Parathyroid adenoma (tissue), 2 donors: ENCODE measurements at regions not wholly inside any gene's neighbourhood (a gene's known extent, or its start where the extent isn't known, plus 50 kb on each side); places are given as distances from the start of the nearest gene placed in this dataset.

Source experiments
- H2AFZ ChIP-seq: fragments of 300-600 bp; sonication (generic); one replicate; pipeline ENCODE4 v1.7.0; 2017; ENCODE audit warnings: antibody characterized with exemption, mild to moderate bottlenecking
- H3K27ac ChIP-seq: fragments of 300-600 bp; sonication (generic); one replicate; pipeline ENCODE4 v1.7.0; 2017
- H3K27me3 ChIP-seq: fragments of 300-600 bp; sonication (generic); one replicate; pipeline ENCODE4 v1.7.0; 2017; ENCODE audit warnings: low read length; ENCODE audit not compliant: control insufficient read depth, insufficient read depth
- H3K36me3 ChIP-seq: fragments of 300-600 bp; sonication (generic); one replicate; pipeline ENCODE4 v1.7.0; 2017; ENCODE audit warnings: low read length; ENCODE audit not compliant: control insufficient read depth, insufficient read depth
- H3K4me1 ChIP-seq: fragments of 300-600 bp; sonication (generic); one replicate; pipeline ENCODE4 v1.7.0; 2017; ENCODE audit warnings: control low read depth
- H3K4me2 ChIP-seq: fragments of 300-600 bp; sonication (generic); one replicate; pipeline ENCODE4 v1.7.0; 2017; ENCODE audit warnings: low read length
- H3K4me3 ChIP-seq: fragments of 300-600 bp; sonication (generic); one replicate; pipeline ENCODE4 v1.7.0; 2017; ENCODE audit warnings: low read depth, low read length
- H3K79me2 ChIP-seq: fragments of 300-600 bp; sonication (generic); one replicate; pipeline ENCODE4 v1.7.0; 2017; ENCODE audit warnings: control low read depth
- H3K9ac ChIP-seq: fragments of 300-600 bp; sonication (generic); one replicate; pipeline ENCODE4 v1.7.0; 2017; ENCODE audit warnings: mild to moderate bottlenecking
- H3K9me3 ChIP-seq: fragments of 300-600 bp; sonication (generic); one replicate; pipeline ENCODE4 v1.7.0; 2017; ENCODE audit warnings: low read length; ENCODE audit not compliant: control insufficient read depth
- CTCF ChIP-seq: fragments of 300-600 bp; sonication (generic); IDR thresholded peaks from one replicate; pipeline ENCODE4 v1.7.0; 2017; ENCODE audit warnings: antibody characterized with exemption, mild to moderate bottlenecking
- donor health status: primary hyperparathyroidism.

DNA sequence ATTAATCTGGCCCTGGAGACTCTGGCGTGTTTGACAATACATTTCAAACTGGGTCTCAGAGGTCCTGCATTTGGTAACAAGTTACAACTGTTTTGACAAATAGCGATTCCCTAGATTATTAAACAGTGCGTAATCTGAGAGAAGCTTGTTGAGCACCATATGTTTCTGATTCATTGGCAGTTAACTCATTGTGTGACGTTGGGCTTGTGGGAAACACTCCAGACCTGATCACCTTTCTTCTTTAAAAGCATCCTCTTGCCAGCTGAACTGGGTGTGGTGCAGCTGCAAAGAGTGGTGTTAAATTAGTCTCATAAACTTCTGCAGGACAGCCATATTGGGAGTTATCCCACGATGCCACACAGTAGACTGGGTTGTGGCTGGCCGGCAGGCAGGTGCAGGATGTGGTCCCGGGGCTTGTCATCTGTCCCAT, 82.7 kb downstream of the CDC7 start:
- Histone ChIP-seq H3K4me3 (no peak overlapping the region), H3K27me3 (no peaks in the 10 kb centered on the region), H3K4me1 (no peaks in the 10 kb centered on the region), H3K4me2 (no peak overlapping the region), H3K36me3 (no peaks in the 10 kb centered on the region), H3K9me3 (no peaks in the 10 kb centered on the region), H3K27ac (no peak overlapping the region), H3K9ac (no peak overlapping the region), H3K79me2 (no peaks in the 10 kb centered on the region), H2AFZ (no peak overlapping the region)
- TF ChIP-seq CTCF: no peak

DNA sequence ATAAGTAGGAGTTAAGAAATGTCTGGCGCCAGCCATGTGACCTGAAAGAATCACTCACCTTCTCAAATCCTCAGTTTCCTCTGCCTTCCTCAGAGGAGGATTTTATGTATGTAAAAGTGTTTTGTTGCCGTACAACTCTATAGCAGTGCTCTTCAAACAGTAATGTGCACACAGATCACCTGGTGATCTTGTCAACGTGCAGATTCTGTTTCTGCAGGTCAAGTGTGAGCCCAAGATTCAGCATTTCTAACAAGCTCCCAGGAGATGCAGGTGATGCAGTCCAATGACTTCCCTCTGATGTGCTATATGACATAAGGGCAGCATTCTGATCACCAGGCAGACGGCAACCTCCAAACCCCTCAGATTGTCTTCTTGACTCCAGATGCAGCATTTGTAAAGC, 83.7 kb downstream of the CDC7 start:
- Histone ChIP-seq H3K79me2 (no peaks in the 10 kb centered on the region), H3K27ac (no peak overlapping the region)

DNA sequence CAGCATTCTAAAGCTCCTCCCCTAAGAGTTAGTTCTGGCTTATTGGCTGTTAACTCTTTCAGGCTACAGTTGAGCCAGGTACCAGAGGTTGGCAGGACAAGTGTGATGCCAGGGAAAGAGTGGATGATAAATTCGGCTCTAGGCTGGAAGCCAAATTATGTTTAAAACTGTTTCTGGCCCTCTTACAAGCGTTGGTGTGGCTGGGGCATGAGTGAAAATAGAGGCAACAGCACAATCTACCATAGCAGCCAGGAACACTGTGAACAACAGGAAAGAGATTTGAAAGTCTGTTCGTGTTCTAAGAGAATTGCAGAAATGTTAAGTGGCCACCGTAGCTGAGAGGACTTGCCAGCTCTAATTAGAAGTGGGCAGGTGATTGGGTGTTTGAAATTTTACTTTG, 84.2 kb downstream of the CDC7 start:
- H3K27me3 ChIP-seq: no peaks in the 10 kb centered on the region
- H3K9ac ChIP-seq: no peak overlapping the region
- no peaks in the 10 kb centered on the region for H3K36me3 ChIP-seq
- no peak overlapping the region for H3K4me2 ChIP-seq
- no peaks in the 10 kb centered on the region for H3K4me1 ChIP-seq
- no peaks in the 10 kb centered on the region for H3K79me2 ChIP-seq
- H3K27ac ChIP-seq: no peak overlapping the region
- TF ChIP-seq CTCF: no peak
- H3K4me3 ChIP-seq: no peak overlapping the region
- no peak overlapping the region for H2AFZ ChIP-seq
- no peaks in the 10 kb centered on the region for H3K9me3 ChIP-seq

More for the DNA sequence above, 83.7 kb downstream of the CDC7 start:
- Histone ChIP-seq H3K27me3 (no peaks in the 10 kb centered on the region), H3K36me3 (no peaks in the 10 kb centered on the region), H3K9me3 (no peaks in the 10 kb centered on the region), H3K9ac (no peak overlapping the region), H3K4me1 (no peaks in the 10 kb centered on the region), H2AFZ (no peak overlapping the region), H3K4me2 (no peak overlapping the region), H3K4me3 (no peak overlapping the region)
- TF ChIP-seq CTCF: no peak

- H2AFZ ChIP-seq: no peak overlapping the region
- H3K79me2 ChIP-seq: no peaks in the 10 kb centered on the region
- H3K9ac ChIP-seq: no peak overlapping the region
- no peaks in the 10 kb centered on the region for H3K9me3 ChIP-seq
- no peaks in the 10 kb centered on the region for H3K27me3 ChIP-seq
- no peak overlapping the region for H3K4me2 ChIP-seq
- H3K27ac ChIP-seq: no peak overlapping the region
- no peak overlapping the region for H3K4me3 ChIP-seq
- no peak for TF ChIP-seq CTCF
- no peaks in the 10 kb centered on the region for H3K4me1 ChIP-seq
- no peaks in the 10 kb centered on the region for H3K36me3 ChIP-seq
These were observed 84.9 kb downstream of the CDC7 start for GRCh38 chr1:91585502-91585901.

- Histone ChIP-seq H3K27me3 (no peaks in the 10 kb centered on the region), H3K27ac (no peak overlapping the region), H3K4me3 (no peak overlapping the region), H3K79me2 (no peaks in the 10 kb centered on the region), H3K4me1 (no peaks in the 10 kb centered on the region), H3K36me3 (no peaks in the 10 kb centered on the region), H3K4me2 (no peak overlapping the region), H3K9ac (no peak overlapping the region), H2AFZ (no peak overlapping the region), H3K9me3 (no peaks in the 10 kb centered on the region)
- TF ChIP-seq CTCF: no peak
These were observed 85.3 kb downstream of the CDC7 start for GRCh38 chr1:91585982-91586381.
